CD8-positive, alpha-beta memory T cell (primary cell): ENCODE measurements at regions not wholly inside any gene's neighbourhood (a gene's known extent, or its start where the extent isn't known, plus 50 kb on each side); places are given as distances from the start of the nearest gene placed in this dataset.

Source experiments
- CTCF ChIA-PET: fragments of 350-600 bp; sonication (Branson Sonifier 250); formaldehyde crosslinking; loops from one replicate; lab custom pipeline; 2021; ENCODE audit warnings: antibody characterized with exemption; lab: Charles Lee
- POLR2A ChIA-PET: fragments of 350-600 bp; sonication (Branson Sonifier 250); formaldehyde crosslinking; loops from one replicate; lab custom pipeline; 2021; ENCODE audit warnings: antibody characterized with exemption; lab: Charles Lee
- DNase-seq, 5 donors: peaks; one replicate each; pipeline versions ENCODE4 v3.0.0 to v3.0.0-alpha.2; 2020 to 2022; ENCODE audit warnings: mixed read lengths in 1 of 5
- H3K27ac ChIP-seq: one replicate; pipeline ENCODE4 v1.7.0; 2013; ENCODE audit warnings: low read depth, mild to moderate bottlenecking, low read length, moderate library complexity
- H3K27me3 ChIP-seq: 2 replicates; pipeline ENCODE4 v1.7.0; 2013; ENCODE audit warnings: low read length, mild to moderate bottlenecking; ENCODE audit not compliant: insufficient read depth, poor library complexity, severe bottlenecking
- H3K36me3 ChIP-seq: 2 replicates; pipeline ENCODE4 v1.7.0; 2013; ENCODE audit warnings: mild to moderate bottlenecking, low read length, moderate library complexity; ENCODE audit not compliant: insufficient read depth
- H3K4me1 ChIP-seq: 2 replicates; pipeline ENCODE4 v1.7.0; 2013; ENCODE audit warnings: mild to moderate bottlenecking, low read length, moderate library complexity; ENCODE audit not compliant: insufficient read depth
- H3K4me3 ChIP-seq: 2 replicates; pipeline ENCODE4 v1.7.0; 2013; ENCODE audit warnings: mild to moderate bottlenecking, low read length
- H3K9me3 ChIP-seq: 2 replicates; pipeline ENCODE4 v1.7.0; 2013; ENCODE audit warnings: mild to moderate bottlenecking, low read length
- H3K27ac Mint-ChIP-seq, 8 donors: one replicate each; pipeline ENCODE4 v1.8.0; 2020 to 2021; ENCODE audit warnings: mixed read lengths in 8 of 8, mild to moderate bottlenecking in 6 of 8, inconsistent platforms in 3 of 8, moderate library complexity in 3 of 8
- H3K27me3 Mint-ChIP-seq, 2 donors: one replicate each; pipeline ENCODE4 v1.8.0; 2020 to 2021; ENCODE audit warnings: mixed read lengths in 2 of 2, mild to moderate bottlenecking in 1 of 2, moderate library complexity in 1 of 2
- H3K36me3 Mint-ChIP-seq, 3 donors: one replicate each; pipeline ENCODE4 v1.8.0; 2020 to 2021; ENCODE audit warnings: mixed read lengths in 3 of 3, inconsistent platforms in 1 of 3, mild to moderate bottlenecking in 1 of 3
- H3K4me1 Mint-ChIP-seq, 3 donors: one replicate each; pipeline ENCODE4 v1.8.0; 2020 to 2021; ENCODE audit warnings: mixed read lengths in 3 of 3, inconsistent platforms in 1 of 3, mild to moderate bottlenecking in 1 of 3
- H3K4me3 Mint-ChIP-seq, 7 donors: one replicate each; pipeline ENCODE4 v1.8.0; 2020 to 2021; ENCODE audit warnings: mixed read lengths in 7 of 7, mild to moderate bottlenecking in 6 of 7, moderate library complexity in 4 of 7, inconsistent platforms in 2 of 7
- H3K9me3 Mint-ChIP-seq, 5 donors: one replicate each; pipeline ENCODE4 v1.8.0; 2020 to 2022; ENCODE audit warnings: mixed read lengths in 5 of 5, mild to moderate bottlenecking in 3 of 5, moderate library complexity in 2 of 5, inconsistent platforms in 1 of 5

GRCh38 chr12:58725400-58726105 lies 194.8 kb downstream of the LRIG3 start:
- H3K4me3 Mint-ChIP-seq: no peak overlapping the region
- H3K27ac Mint-ChIP-seq: no peak overlapping the region
- no peak overlapping the region for H3K27ac ChIP-seq
- no peaks in the 10 kb centered on the region for H3K27me3 ChIP-seq
- H3K36me3 ChIP-seq: no peaks in the 10 kb centered on the region
- no peak for DNase-seq
- no peaks in the 10 kb centered on the region for H3K4me1 ChIP-seq
- H3K9me3 Mint-ChIP-seq: peaks cover 0 to 21% (median 6%) of the 10 kb centered on the region in 5 donors
- H3K9me3 ChIP-seq: no peaks in the 10 kb centered on the region
- ChIA-PET POLR2A (no interaction called here), CTCF (no interaction called here)
- H3K4me3 ChIP-seq: no peak overlapping the region
- no peaks in the 10 kb centered on the region for H3K27me3 Mint-ChIP-seq
- no peaks in the 10 kb centered on the region for H3K36me3 Mint-ChIP-seq
- no peaks in the 10 kb centered on the region for H3K4me1 Mint-ChIP-seq

GRCh38 chr12:58727521-58727920 lies 192.8 kb downstream of the LRIG3 start:
- H3K27ac Mint-ChIP-seq: no peak overlapping the region
- Histone ChIP-seq H3K9me3 (no peaks in the 10 kb centered on the region), H3K4me1 (no peaks in the 10 kb centered on the region), H3K27me3 (no peaks in the 10 kb centered on the region), H3K36me3 (no peaks in the 10 kb centered on the region), H3K4me3 (no peak overlapping the region), H3K27ac (no peak overlapping the region)
- no peaks in the 10 kb centered on the region for H3K27me3 Mint-ChIP-seq
- DNase-seq: no peak
- peaks cover 0 to 20% (median 6%) of the 10 kb centered on the region in 5 donors for H3K9me3 Mint-ChIP-seq
- no peaks in the 10 kb centered on the region for H3K36me3 Mint-ChIP-seq
- ChIA-PET CTCF (no interaction called here), POLR2A (no interaction called here)
- H3K4me1 Mint-ChIP-seq: no peaks in the 10 kb centered on the region
- no peak overlapping the region for H3K4me3 Mint-ChIP-seq

GRCh38 chr12:58728397-58728796 lies 191.9 kb downstream of the LRIG3 start:
- Mint-ChIP-seq H3K36me3 (no peaks in the 10 kb centered on the region), H3K27ac (no peak overlapping the region), H3K9me3 (peaks cover 0 to 22% (median 6%) of the 10 kb centered on the region in 5 donors), H3K4me3 (no peak overlapping the region), H3K27me3 (no peaks in the 10 kb centered on the region), H3K4me1 (no peaks in the 10 kb centered on the region)
- Histone ChIP-seq H3K9me3 (no peaks in the 10 kb centered on the region), H3K27me3 (no peaks in the 10 kb centered on the region), H3K27ac (no peak overlapping the region), H3K4me1 (no peaks in the 10 kb centered on the region), H3K4me3 (no peak overlapping the region), H3K36me3 (no peaks in the 10 kb centered on the region)
- no peak for DNase-seq
- POLR2A ChIA-PET: no interaction called here
- CTCF ChIA-PET: no interaction called here

GRCh38 chr12:58731096-58731495 lies 189.2 kb downstream of the LRIG3 start:
- Histone ChIP-seq H3K4me3 (no peak overlapping the region), H3K9me3 (no peaks in the 10 kb centered on the region), H3K27me3 (no peaks in the 10 kb centered on the region), H3K36me3 (no peaks in the 10 kb centered on the region), H3K27ac (no peak overlapping the region), H3K4me1 (no peaks in the 10 kb centered on the region)
- POLR2A ChIA-PET: no interaction called here
- H3K27ac Mint-ChIP-seq: no peak overlapping the region
- no peak for DNase-seq
- H3K9me3 Mint-ChIP-seq: peaks cover 0 to 26% (median 6%) of the 10 kb centered on the region in 5 donors
- no peaks in the 10 kb centered on the region for H3K4me1 Mint-ChIP-seq
- CTCF ChIA-PET: no interaction called here
- no peaks in the 10 kb centered on the region for H3K36me3 Mint-ChIP-seq
- no peak overlapping the region for H3K4me3 Mint-ChIP-seq
- no peaks in the 10 kb centered on the region for H3K27me3 Mint-ChIP-seq

- ChIA-PET POLR2A (no interaction called here), CTCF (no interaction called here)
- Mint-ChIP-seq H3K36me3 (no peaks in the 10 kb centered on the region), H3K27ac (no peak overlapping the region), H3K9me3 (peaks cover 0 to 20% (median 4%) of the 10 kb centered on the region in 5 donors), H3K4me1 (no peaks in the 10 kb centered on the region), H3K27me3 (no peaks in the 10 kb centered on the region), H3K4me3 (no peak overlapping the region)
- Histone ChIP-seq H3K4me1 (no peaks in the 10 kb centered on the region), H3K9me3 (no peaks in the 10 kb centered on the region), H3K36me3 (no peaks in the 10 kb centered on the region), H3K27ac (no peak overlapping the region), H3K4me3 (no peak overlapping the region), H3K27me3 (no peaks in the 10 kb centered on the region)
- DNase-seq: no peak
These were observed 187.4 kb downstream of the LRIG3 start for GRCh38 chr12:58732894-58733293.

- Mint-ChIP-seq H3K36me3 (no peaks in the 10 kb centered on the region), H3K4me3 (no peak overlapping the region), H3K27ac (no peak overlapping the region), H3K27me3 (no peaks in the 10 kb centered on the region), H3K4me1 (no peaks in the 10 kb centered on the region), H3K9me3 (peaks cover 0 to 13% (median 9%) of the 10 kb centered on the region in 5 donors)
- CTCF ChIA-PET: no interaction called here
- Histone ChIP-seq H3K4me1 (no peaks in the 10 kb centered on the region), H3K9me3 (no peaks in the 10 kb centered on the region), H3K4me3 (no peak overlapping the region), H3K36me3 (no peaks in the 10 kb centered on the region), H3K27me3 (no peaks in the 10 kb centered on the region), H3K27ac (no peak overlapping the region)
- POLR2A ChIA-PET: no interaction called here
- no peak for DNase-seq
These were observed 179.1 kb downstream of the LRIG3 start for GRCh38 chr12:58741226-58741625.

GRCh38 chr12:58745348-58746125 lies 174.8 kb downstream of the LRIG3 start:
- H3K27me3 Mint-ChIP-seq: no peaks in the 10 kb centered on the region
- CTCF ChIA-PET: no interaction called here
- Histone ChIP-seq H3K4me3 (no peak overlapping the region), H3K9me3 (no peaks in the 10 kb centered on the region), H3K27me3 (no peaks in the 10 kb centered on the region), H3K4me1 (no peaks in the 10 kb centered on the region), H3K36me3 (no peaks in the 10 kb centered on the region), H3K27ac (no peak overlapping the region)
- H3K4me1 Mint-ChIP-seq: no peaks in the 10 kb centered on the region
- DNase-seq: no peak
- H3K4me3 Mint-ChIP-seq: no peak overlapping the region
- H3K9me3 Mint-ChIP-seq: peaks cover 0 to 11% (median 7%) of the 10 kb centered on the region in 5 donors
- POLR2A ChIA-PET: no interaction called here
- no peaks in the 10 kb centered on the region for H3K36me3 Mint-ChIP-seq
- no peak overlapping the region for H3K27ac Mint-ChIP-seq

- ChIA-PET CTCF (no interaction called here), POLR2A (no interaction called here)
These were observed 172.8 kb downstream of the LRIG3 start for GRCh38 chr12:58747533-58747932.

More at GRCh38 chr12:58747533-58747932, 172.8 kb downstream of the LRIG3 start:
- Mint-ChIP-seq H3K27ac (no peak overlapping the region), H3K9me3 (peaks cover 0 to 6% (median 2%) of the 10 kb centered on the region in 5 donors), H3K4me1 (no peaks in the 10 kb centered on the region), H3K27me3 (no peaks in the 10 kb centered on the region), H3K4me3 (no peak overlapping the region), H3K36me3 (no peaks in the 10 kb centered on the region)
- Histone ChIP-seq H3K4me3 (no peak overlapping the region), H3K4me1 (no peaks in the 10 kb centered on the region), H3K9me3 (no peaks in the 10 kb centered on the region), H3K27ac (no peak overlapping the region), H3K27me3 (no peaks in the 10 kb centered on the region), H3K36me3 (no peaks in the 10 kb centered on the region)
- no peak for DNase-seq
